ENCODE measurements at regions not wholly inside any gene's neighbourhood (a gene's known extent, or its start where the extent isn't known, plus 50 kb on each side); places are given as distances from the start of the nearest gene placed in this dataset.
A peak's percentile ranks its signal among the peaks of the same experiment; 100 is the strongest.

DNA sequence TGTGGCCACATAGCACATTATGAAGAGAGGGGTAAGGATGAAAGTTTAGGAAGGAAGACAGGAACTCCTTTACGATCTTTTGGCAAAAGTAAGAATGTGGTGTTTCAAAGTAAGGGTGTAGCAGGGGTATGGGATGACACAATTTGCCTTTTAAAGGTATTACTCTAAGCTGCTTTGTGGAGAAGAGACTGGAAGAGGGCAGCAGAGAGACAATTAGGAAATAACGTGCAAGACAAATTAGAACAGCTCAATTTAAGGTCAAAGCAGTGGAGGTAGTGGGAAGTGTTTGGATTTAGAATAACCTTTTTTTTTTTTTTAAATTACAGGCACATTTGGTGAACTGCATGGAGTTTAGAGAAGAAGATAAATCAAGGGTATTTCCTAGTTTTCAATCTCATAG is 342.6 kb downstream of the NOVA1 start:
- TF ChIP-seq, protein P1, sequence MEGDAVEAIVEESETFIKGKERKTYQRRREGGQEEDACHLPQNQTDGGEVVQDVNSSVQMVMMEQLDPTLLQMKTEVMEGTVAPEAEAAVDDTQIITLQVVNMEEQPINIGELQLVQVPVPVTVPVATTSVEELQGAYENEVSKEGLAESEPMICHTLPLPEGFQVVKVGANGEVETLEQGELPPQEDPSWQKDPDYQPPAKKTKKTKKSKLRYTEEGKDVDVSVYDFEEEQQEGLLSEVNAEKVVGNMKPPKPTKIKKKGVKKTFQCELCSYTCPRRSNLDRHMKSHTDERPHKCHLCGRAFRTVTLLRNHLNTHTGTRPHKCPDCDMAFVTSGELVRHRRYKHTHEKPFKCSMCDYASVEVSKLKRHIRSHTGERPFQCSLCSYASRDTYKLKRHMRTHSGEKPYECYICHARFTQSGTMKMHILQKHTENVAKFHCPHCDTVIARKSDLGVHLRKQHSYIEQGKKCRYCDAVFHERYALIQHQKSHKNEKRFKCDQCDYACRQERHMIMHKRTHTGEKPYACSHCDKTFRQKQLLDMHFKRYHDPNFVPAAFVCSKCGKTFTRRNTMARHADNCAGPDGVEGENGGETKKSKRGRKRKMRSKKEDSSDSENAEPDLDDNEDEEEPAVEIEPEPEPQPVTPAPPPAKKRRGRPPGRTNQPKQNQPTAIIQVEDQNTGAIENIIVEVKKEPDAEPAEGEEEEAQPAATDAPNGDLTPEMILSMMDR (IDR thresholded peaks at IDR 0.05) = peak in 2 of 3 experiments; percentile 24 to 32
- no peak for TF ChIP-seq POLR2A (IDR thresholded peaks at IDR 0.05)
